ENCODE measurements at regions not wholly inside any gene's neighbourhood (a gene's known extent, or its start where the extent isn't known, plus 50 kb on each side); places are given as distances from the start of the nearest gene placed in this dataset.

DNA sequence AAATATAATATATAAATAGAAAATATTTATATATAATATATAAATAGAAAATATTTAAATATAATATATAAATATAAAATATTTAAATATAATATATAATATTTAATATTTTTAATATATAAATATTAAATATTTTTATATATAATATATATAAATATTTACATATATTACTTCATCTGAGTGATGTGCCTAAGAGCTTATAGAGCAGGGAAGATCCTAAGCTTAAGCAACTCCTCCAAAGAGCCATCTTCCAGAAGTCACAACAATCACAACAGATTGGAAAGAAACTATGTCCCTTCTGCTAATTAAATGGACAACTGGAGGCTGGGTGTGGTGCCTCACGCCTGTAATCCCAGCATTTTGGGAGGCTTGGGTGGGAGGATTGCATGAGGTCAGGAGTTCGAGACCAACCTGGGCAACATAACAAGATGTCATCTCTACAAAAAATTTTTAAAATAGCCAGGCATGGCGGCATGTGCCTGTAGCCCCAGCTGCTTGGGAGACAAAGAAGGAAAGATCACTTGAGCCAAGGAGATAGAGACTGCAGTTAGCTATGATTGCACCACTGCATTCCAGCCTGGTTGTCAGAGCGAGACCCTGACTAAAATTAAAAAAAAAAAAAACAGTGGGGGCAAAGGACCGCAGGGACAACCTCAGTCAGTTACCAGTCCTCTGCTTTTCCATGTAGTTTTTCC lies 198.7 kb downstream of the SKIDA1 start:
- DNase-seq (ENCODE audit: low read depth): no peak

DNA sequence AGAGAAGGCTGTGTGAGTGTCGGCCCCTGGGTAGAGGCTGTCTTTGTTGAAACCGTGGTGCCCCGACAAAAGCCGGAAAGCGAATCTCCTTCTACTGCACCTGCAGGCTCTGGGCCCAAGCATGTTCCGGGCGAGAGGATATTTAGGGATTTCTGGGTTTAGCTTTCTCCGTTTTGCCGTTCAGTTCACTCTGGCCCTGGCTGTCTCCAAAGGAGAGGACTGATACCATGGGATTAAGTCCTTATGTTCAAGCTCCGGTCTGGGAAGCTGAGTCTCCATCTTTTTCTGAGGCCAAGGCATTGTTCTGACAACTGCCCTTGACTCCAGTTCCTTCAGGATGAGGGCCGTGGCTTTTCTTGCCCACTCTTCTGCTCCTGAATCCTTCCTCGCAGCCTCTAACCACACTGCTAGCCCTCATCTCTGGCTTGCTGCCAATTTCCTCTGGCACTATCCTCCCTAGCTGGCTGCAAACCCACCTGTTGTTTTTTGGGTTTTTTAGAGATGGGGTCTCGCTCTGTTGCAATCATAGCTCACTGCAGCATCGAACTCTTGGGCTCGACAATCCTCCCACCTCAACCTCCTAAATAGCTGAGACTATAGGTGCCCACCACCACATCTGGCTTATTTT lies 206.8 kb downstream of the SKIDA1 start:
- DNase-seq (ENCODE audit: low read depth): peak; percentile 46

DNA sequence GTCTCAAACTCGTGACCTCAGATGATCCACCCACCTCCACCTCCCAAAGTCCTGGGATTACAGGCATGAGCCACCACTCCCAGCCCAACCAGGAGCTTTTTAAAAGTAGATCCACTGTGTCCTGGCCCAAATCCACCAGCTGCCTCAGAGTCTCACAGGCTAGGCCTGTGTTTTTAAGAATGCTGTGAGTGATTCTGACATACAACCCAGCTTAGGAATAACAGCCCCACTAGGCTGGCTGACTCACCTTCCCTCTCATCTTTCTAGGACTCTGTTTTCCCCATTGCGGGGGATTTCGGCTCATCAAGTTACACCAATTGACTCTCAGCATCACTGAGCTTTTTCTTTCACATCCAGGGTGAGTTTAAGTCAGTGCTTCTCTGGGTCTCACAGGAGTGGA lies 207.6 kb downstream of the SKIDA1 start:
- DNase-seq (ENCODE audit: low read depth): peak; percentile 80

DNA sequence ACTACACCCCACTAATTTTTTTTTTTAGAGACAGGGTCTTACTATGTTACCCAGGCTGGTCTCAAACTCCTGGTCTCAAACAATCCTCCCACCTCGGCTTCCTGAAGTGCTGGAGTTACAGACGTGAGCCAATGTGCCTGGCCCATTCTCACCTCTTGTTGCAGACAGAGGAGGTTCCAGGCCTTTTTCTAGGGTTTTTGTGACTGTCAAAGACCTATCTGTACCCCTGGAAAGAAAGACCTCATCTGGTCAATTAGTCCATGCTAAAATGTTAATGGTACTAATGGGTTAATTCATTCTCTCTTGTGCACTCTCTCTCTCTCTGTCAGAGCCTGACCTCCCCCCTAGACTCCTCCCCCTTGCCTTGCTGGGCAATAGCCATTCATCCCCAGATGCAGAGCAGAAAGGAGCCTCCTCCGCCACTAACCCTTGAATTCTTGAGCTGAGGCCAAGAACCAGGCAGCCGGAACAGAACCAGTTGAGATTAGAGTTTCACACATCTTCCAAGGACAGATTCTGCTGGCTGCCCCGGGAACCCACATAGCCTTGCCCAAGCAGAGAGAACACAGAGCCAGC lies 209.7 kb downstream of the SKIDA1 start:
- peak; percentile 65 for DNase-seq (ENCODE audit: low read depth)

DNA sequence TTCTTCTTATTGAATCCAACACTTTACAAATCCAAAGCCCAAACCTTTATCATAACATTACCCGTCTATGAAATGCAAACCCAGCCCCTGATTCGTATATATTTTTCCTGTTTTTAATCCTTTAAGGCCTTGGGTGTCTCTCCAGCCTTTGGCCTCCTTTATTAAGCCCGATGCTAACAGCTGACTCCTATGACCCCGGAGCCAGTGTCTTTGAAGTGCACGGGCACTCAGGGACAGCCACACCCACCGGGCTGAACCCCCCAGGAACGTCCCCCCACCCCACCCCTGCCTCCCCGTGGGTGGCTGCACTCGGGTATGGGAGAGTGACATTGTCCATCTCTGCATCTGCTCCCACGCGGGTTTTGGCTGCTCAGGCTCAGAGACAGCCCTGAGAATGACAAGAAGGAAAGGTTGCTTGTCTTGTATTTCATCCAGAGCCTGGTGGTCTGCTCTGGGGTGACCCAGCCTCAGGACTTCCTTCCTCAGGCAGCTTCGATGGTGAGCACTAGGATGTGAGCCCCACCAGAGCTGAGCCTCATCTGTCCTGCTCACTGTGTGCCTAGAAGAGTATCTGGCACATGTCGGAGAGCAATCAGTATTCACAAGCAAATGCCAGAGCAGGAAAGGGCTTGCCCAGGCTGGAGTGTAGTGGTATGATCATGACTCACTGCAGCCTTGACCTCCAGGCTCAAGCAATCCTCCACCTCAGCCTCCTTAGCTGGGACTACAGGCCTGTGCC lies 210.4 kb downstream of the SKIDA1 start:
- peak; percentile 51 for DNase-seq (ENCODE audit: low read depth)

DNA sequence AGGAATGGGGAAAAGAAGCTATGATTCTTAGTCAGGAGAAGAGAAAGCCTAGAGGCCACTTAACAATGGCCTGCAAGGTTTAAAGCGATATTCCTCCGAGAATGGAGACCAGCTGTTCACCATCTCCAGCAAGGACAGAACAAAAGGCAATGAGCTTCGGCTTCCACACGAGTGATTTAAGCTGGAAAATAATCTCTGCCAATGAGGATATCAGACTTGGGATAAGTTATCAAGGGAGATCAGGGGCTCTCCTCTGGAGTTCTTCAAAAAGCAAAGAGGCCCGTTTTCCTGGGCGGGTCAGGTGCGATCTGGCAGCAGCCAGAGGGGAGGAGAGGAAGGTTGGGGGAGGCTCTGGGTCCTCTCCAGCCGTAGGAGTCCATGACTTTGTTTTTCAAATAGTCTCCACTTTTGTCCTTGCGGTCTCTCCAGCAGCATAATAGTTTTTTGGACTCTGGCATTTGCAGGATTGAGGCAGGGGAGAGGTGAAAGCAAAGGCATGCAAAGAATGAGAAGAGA lies 211.3 kb downstream of the SKIDA1 start:
- DNase-seq (ENCODE audit: low read depth): no peak

DNA sequence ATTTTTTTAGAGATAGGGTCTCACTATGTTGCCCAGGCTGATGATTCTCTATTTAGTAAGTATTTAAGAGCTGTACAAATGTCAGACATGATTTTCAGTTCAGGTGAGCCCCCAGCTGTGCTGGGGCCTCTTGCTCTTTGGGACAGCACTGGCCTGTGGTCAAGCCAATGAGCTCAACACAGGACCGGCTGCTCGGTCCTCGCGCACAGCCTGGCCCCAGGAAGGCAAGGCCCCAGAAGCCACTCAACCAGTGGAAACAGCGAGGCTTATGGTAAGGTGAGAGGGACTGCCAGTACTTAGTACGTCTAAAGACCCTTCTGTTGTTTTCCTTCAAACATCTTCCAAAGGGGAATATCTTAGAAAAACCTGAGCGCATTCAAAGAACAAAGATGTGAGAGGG lies 211.8 kb downstream of the SKIDA1 start:
- no peak for DNase-seq (ENCODE audit: low read depth)

DNA sequence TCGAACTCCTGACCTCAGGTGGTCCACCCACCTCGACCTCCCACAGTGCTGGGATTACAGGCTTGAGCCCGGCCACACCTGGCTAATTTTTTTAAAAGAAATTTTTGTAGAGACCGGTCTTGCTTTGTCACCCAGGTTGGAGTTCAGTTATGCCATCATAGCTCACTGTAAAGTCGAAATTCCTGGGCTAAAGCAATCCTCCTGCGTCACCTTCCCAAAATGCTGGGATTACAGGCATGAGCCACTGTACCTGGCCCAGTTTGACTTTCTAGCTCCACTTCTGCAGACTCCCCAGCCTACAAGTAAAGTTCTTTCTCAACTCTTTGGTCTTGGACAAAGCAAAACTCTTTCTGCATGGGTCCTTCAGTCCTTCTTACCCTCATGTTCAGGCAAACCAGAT lies 214.1 kb downstream of the SKIDA1 start:
- DNase-seq (ENCODE audit: low read depth): no peak

DNA sequence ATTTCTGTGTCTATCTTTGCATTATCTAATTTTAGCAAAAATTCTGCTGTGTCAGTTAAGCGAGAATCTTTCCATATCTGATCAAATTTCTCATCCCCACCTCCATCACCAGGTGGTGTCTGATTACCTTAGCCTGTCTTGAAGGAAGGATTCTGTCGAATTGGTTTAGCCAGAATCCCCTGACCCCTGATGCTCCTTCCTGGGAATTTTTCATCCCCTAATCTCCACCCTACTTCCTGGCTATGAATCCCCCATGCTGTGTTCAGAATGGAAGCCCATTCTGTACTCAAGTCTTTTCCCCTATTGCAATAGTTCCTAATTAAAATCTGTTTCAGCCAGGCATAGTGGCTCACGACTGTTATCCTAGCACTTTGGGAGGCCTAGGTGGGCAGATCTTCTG lies 216.1 kb downstream of the SKIDA1 start:
- no peak for DNase-seq (ENCODE audit: low read depth)

DNA sequence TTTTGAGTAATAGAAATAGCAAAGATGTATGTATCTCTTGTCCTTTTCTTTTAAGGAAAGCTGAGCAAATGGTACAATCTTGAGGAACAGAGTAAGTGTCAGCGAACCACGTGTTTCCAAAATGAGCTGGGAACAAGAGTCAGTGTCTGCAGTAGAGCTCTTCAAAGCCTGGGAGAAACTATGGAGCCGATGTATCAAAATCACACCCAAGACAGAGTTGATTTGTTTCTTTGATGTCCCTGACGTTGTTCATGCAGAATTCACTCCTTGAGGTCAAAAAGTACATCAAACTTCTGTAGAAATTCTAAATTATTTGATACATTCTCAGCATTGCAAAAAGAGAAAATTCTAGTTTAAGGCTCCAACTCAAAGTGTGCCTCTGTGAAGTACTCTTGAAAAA lies 216.5 kb downstream of the SKIDA1 start:
- no peak for DNase-seq (ENCODE audit: low read depth)

DNA sequence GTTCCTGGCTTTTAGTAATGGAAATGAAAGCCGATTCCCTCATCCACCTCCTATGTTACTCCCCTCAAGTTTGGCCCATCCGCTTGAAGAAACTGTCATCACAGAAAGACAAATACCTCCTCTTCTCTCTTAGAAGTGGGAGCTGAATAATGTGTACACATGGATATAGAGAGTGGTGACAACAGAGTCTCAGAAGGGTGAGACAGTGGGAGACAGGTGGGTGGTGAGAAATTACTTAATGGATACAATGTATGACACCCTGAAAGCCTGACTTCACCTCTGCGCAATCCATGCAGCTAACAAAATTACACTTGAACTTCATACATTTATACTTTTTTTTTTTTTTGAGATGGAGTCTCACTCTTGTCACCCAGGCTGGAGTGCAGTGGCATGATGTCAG lies 217.5 kb downstream of the SKIDA1 start:
- DNase-seq (ENCODE audit: low read depth): no peak

DNA sequence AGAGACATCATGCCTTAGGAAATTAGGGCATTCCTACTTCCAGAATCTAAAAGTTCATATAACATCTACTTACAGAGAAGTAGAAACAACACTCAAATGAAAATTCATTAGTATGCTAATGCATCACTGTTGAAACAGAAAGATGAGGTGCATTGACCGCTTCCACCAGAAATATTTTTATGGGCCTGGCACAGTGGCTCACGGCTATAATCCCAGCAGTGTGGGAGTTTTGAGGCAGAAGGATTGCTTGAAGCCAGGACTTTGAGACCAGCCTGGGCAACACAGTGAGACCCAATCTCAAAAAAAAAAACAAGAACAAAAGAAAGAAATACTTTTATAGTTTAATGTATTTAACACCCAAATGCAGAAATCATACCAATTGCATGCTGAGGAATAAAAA lies 220.9 kb downstream of the SKIDA1 start:
- no peak for DNase-seq (ENCODE audit: low read depth)

DNA sequence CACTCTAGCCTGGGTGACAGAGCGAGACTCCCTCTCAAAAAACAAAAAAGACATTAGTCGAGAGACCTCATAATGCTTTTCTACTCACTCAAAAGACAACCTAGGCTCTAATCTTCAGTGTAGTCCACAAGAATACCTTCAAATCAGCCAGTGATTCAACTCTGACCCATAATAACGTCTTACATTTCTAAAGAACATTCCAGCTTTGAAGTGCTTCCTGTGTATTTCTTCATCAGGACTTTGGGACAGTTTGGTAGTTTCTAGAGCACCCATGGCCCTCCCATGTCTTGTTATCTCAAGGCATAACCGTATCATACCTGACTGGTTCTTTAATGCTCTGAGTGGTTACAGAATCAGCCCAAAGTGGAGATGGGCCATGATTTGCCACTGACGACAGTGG lies 221.3 kb downstream of the SKIDA1 start:
- DNase-seq (ENCODE audit: low read depth): no peak

DNA sequence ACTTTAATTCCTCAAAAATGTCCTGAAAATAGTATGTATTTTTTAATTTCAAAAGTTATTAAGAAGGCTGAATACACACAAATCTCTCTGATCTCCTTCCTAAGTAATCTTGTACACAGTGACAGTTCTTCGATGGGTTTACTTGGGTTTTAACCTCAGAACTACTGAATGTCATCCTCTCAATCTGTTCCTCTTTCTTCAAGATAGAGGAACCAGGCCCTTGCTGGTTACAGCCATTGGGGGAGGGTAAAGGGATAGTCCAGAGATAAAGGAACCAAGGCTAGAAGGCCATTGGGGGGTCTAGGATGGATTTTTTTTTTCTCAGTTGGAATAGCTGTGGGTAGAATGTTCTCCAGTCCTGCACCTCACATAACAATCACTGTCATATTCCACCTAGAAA lies 224.9 kb downstream of the SKIDA1 start:
- no peak for DNase-seq (ENCODE audit: low read depth)

DNA sequence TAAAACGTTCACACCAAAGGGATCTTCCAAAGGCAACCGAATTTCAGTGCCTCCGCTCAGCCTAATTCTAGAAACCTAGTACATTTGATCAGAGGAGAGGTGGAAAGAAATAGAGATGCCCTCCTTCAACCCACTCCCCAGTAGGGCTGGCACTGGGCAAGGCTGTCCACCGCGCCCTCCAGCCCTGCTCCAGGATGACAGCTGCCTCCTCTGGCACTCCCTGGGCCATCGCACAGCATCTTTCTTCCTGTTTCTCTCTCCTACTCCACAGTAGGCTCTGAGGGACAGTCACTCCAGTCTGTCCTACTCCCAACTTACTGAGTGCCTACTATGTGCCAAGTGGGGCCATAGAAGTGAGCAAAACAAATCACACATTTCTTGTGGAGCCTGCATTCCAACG lies 226.2 kb downstream of the SKIDA1 start:
- DNase-seq (ENCODE audit: low read depth): no peak

DNA sequence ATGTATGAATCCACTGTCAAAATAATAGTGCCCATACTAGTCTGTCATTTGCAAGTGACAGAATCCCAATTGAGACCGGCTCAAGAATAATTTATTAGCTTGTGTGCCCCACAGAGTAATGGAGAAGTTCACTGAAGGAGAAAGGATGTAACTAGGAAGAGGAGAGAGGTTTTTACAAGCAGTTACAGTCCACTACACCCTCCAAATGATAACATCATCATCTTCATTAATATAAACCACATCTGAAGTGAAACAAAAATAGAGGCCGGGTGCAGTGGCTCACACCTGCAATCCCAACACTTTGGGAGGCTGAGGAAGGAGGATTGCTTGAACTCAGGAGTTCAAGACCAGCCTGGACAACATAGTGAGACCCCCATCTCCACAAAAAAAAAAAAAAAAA lies 226.8 kb downstream of the SKIDA1 start:
- DNase-seq (ENCODE audit: low read depth): no peak

DNA sequence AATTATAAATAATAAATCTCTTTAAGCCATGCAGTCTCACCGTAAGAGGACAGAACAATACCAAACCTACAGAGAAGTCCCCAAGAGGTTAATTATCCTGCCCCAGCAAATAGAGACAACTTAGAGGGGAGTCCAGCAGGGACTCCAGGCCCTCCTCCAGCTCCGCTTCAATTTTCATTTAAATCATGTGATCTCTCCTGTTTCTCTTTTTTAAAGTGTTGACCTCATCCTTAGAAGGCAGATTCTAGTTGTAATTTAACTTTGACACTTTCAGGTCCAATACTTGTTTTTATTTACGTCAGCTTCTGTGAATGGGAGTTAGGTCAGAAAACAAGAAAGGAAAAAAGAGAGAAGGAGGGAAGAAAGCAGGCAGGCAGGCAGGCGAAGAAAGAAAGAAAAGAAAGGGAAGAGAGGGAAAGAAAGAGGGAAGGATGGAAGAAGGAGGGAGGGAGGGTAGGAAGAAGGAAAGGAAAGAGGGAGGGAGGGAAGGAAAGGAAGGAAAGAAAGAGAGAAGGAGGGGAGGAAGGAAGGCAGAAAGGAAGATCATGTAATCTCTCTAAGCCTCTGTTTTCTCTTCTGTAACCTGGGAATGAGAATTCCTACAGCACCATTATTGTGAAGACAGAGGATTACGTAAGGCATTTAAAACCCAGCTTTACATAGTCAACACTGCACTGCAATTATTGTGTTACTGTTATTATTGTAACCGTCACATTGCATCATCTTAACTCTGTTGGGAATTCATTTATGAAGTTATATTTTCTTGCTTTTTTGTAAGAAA lies 227.7 kb downstream of the SKIDA1 start:
- DNase-seq (ENCODE audit: low read depth): no peak

DNA sequence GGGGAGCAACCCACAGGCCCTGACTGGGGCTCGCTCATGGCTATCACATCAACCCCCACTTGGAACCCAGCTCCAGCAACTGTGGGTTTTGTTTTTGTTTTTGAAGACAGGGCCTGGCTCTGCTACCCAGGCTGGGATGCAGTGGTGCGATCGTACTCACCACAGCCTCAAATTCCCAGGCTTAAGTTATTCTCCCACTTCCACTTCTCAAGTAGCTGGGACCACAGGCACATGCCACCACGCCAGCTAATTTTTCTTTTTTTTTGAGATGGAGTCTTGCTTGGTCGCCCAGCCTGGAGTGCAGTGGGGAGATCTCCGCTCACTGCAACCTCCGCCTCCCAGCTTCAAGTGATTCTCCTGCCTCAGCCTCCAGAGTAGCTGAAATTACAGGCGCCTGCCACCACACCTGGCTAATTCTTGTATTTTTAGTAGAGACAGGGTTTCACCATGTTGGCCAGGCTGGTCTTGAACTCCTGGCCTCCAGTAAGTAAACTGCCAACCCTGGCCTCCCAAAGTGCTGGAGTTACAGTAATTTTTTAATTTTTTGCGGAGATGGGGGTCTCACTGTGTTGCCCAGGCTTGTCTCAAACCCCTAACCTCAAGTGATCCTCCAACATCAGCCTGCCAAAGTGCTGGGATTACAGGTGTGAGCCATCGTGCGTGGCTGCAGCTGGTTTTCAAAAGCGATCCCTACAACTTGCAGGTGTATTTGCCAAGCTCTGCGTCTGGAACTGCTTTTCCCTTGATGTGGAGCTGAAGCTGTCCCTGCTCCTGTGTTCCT lies 228.7 kb downstream of the SKIDA1 start:
- DNase-seq (ENCODE audit: low read depth): no peak

DNA sequence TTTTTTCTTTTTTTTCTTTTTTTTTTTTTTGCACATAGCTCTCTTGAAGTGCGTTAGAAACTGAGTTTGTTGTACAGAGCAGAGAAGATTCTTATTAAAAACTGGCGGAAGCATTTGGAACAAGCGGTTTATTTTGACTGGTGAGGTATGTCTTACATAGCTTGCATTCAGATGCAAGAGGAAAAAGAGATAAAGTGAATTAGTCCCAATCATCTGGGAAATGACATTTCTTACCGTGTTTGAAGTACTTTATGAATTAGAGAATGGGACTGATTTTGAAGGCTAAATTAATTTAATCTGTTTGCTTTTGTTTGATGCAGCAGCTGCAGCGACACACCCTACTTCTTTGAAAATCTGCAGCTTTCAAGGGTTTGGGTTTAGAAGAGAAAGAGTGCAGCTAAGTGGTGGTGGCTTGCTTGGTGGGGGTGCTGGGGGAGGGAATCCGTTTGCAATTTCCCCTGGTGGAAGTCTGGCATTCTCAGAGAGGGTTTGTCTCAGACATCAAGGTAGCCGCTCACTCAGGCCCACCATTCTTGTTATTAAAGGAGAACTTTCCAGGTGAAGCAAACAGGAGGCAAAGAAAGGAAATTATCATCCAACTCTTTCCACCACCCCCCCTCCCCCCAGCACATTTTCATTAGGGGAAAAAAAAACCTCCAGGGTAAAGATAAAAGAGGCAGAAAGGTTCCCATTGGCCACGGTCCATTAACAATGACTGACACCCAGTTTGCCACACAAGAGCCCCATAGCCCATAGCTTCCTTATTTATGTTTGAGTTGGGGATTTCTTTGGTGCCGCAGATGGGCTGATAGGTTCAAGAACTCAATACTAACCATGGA lies 231.7 kb downstream of the SKIDA1 start:
- DNase-seq (ENCODE audit: low read depth): no peak
